GM23248 (cell line): ENCODE measurements at regions not wholly inside any gene's neighbourhood (a gene's known extent, or its start where the extent isn't known, plus 50 kb on each side); places are given as distances from the start of the nearest gene placed in this dataset.

Experiments
- EZH2 ChIP-seq: fragments of 200-600 bp; sonication (generic); IDR thresholded peaks from 2 replicates; pipeline ENCODE4 v1.6.1; 2018; ENCODE audit warnings: antibody characterized with exemption, mild to moderate bottlenecking; ENCODE audit not compliant: insufficient read depth, poor library complexity, severe bottlenecking
- EZH2phosphoT487 ChIP-seq: fragments of 200-600 bp; sonication (generic); IDR thresholded peaks from 2 replicates; pipeline ENCODE4 v1.6.1; 2018; ENCODE audit warnings: antibody characterized with exemption, moderate library complexity, mild to moderate bottlenecking, low read depth; ENCODE audit not compliant: insufficient read depth

DNA sequence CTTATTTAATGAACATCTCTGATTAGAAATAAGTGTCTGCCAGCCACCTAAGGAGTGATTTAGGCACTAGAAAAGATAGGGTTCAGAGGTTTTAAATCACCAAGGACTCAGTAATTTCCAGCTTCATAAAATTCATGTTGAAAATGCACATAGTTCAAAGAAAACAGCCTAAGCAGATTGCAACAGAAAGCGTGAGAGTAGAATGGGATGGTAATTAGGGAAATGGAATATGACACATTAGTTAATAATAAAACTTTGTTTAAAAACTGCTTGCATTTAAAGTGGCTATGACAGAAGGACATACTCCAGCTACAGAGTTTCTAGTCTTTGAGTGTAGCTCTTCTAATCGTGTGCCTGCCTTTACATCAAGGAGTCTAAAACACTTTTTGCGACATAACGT lies 490.8 kb downstream of the TLE4 start:
- TF ChIP-seq EZH2phosphoT487, result no peak
- no peak for TF ChIP-seq EZH2
